ENCODE measurements at regions not wholly inside any gene's neighbourhood (a gene's known extent, or its start where the extent isn't known, plus 50 kb on each side); places are given as distances from the start of the nearest gene placed in this dataset.

GRCh38 chr10:59012839-59013238 lies 163.6 kb upstream of the PHYHIPL start:
- intact Hi-C loops (cut with micrococcal nuclease; ENCODE audit: unreplicated experiment): loop anchor here (2.0 kb wide), 1 partner anchor 36 kb away; no protein-coding TSS in a partner anchor

More at GRCh38 chr10:59012839-59013238, 163.6 kb upstream of the PHYHIPL start:
- ATAC-seq (peak; percentile 79), DNase-seq (ENCODE audit: low read depth, low spot score) (no peak), FAIRE-seq (peak; percentile 65)
- Histone ChIP-seq H3K4me3 (no peak overlapping the region), H4K20me1 (ENCODE audit: control insufficient read depth, insufficient read depth) (no peaks in the 10 kb centered on the region), H2AFZ (ENCODE audit: control insufficient read depth, low read depth, low read length) (no peak overlapping the region), H3K36me3 (ENCODE audit: control insufficient read depth in 2 of 2, insufficient read depth in 2 of 2, low read length in 1 of 2) (no peaks in the 10 kb centered on the region), H3K27me3 (replicated peaks in 1 of 2; ENCODE audit: control insufficient read depth in 2 of 2, insufficient read depth in 2 of 2, low read length in 1 of 2) (no peaks in the 10 kb centered on the region), H3K27ac (ENCODE audit: control insufficient read depth, insufficient read depth) (no peak overlapping the region), H3K79me2 (ENCODE audit: control insufficient read depth, insufficient read depth, low read length) (no peaks in the 10 kb centered on the region), H3K9ac (ENCODE audit: control insufficient read depth, insufficient read depth, low read length) (no peak overlapping the region), H3K9me3 (replicated peaks; ENCODE audit: control insufficient read depth, insufficient read depth, low read length) (no peaks in the 10 kb centered on the region; the same call in 2 of the 3 replicates), H3K4me1 (ENCODE audit: control insufficient read depth, insufficient read depth, low read length) (no peaks in the 10 kb centered on the region; the same call in 1 of the 2 replicates), H3K4me2 (ENCODE audit: control insufficient read depth, insufficient read depth) (no peak overlapping the region)
- ChIA-PET RAD21 (ENCODE audit: unreplicated experiment) (interaction anchor here (1.0 to 17.0 kb wide), 13 partner anchors 16 to 215 kb away, joined by 3 to 223 read pairs (median 6); no protein-coding TSS in a partner anchor), CTCF (interaction anchor here (1.0 to 2.5 kb wide), 11 partner anchors 10 to 69 kb away, joined by 3 to 11 read pairs (median 6); no protein-coding TSS in a partner anchor), SMC1A (ENCODE audit: uncharacterized antibody, unreplicated experiment) (interaction anchor here (0.8 to 15.7 kb wide), 27 partner anchors 10 to 167 kb away, joined by 3 to 222 read pairs (median 5); no protein-coding TSS in a partner anchor), POLR2A (interaction anchor here (1.0 to 1.8 kb wide), 4 partner anchors 10 to 37 kb away, joined by 3 to 7 read pairs (median 4); no protein-coding TSS in a partner anchor)
- 21% methylated on average over 3 of the region's 3 CpGs for WGBS (ENCODE audit: insufficient coverage, insufficient replicate concordance, low lambda C conversion rate, missing lambda C conversion rate)
- in situ Hi-C loops (cut with MboI): no loop called here
- TF ChIP-seq IKZF2 (IDR thresholded peaks at IDR 0.05): peak; percentile 21 to 58; a peak in 2 of 4 replicates
- TF ChIP-seq DPF2 (IDR thresholded peaks at IDR 0.05): 0 out of 2 replicates have a peak, but pooled peaks have one; percentile 16
- peak; percentile 77 for TF ChIP-seq RUNX3 (IDR thresholded peaks at IDR 0.05; ENCODE audit: low read length)
- no peak for TF ChIP-seq PAX8 (IDR thresholded peaks at IDR 0.05)
- no peak for TF ChIP-seq WRNIP1 (IDR thresholded peaks at IDR 0.05; ENCODE audit: borderline replicate concordance, low read depth, low read length)
- TF ChIP-seq, protein P1, sequence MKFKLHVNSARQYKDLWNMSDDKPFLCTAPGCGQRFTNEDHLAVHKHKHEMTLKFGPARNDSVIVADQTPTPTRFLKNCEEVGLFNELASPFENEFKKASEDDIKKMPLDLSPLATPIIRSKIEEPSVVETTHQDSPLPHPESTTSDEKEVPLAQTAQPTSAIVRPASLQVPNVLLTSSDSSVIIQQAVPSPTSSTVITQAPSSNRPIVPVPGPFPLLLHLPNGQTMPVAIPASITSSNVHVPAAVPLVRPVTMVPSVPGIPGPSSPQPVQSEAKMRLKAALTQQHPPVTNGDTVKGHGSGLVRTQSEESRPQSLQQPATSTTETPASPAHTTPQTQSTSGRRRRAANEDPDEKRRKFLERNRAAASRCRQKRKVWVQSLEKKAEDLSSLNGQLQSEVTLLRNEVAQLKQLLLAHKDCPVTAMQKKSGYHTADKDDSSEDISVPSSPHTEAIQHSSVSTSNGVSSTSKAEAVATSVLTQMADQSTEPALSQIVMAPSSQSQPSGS (IDR thresholded peaks at IDR 0.05; ENCODE audit: low read length): 0 out of 2 replicates have a peak, but pooled peaks have one; percentile 30
- TF ChIP-seq GATAD2B (conservative IDR thresholded peaks at IDR 0.05; ENCODE audit: low read depth): no peak
- TF ChIP-seq LARP7 (IDR thresholded peaks at IDR 0.05): no peak
- TF ChIP-seq FOXM1 (IDR thresholded peaks at IDR 0.05; ENCODE audit: low read depth, low read length): 0 out of 2 replicates have a peak, but pooled peaks have one; percentile 28
- TF ChIP-seq MEF2B (IDR thresholded peaks at IDR 0.05; ENCODE audit: partially characterized antibody, poor library complexity, severe bottlenecking): peak; percentile 84
- TF ChIP-seq TCF12 (IDR thresholded peaks at IDR 0.05; ENCODE audit: low read depth, low read length): peak; percentile 35; the same call in 1 of the 2 replicates
- TF ChIP-seq EP300 (IDR thresholded peaks at IDR 0.05; ENCODE audit: borderline replicate concordance in 1 of 2, control insufficient read depth in 1 of 2, low read depth in 2 of 2, low read length in 2 of 2): 0 out of 4 replicates have a peak, but pooled peaks of 1 of the 2 experiments have one; percentile 10
- TF ChIP-seq, protein P2, sequence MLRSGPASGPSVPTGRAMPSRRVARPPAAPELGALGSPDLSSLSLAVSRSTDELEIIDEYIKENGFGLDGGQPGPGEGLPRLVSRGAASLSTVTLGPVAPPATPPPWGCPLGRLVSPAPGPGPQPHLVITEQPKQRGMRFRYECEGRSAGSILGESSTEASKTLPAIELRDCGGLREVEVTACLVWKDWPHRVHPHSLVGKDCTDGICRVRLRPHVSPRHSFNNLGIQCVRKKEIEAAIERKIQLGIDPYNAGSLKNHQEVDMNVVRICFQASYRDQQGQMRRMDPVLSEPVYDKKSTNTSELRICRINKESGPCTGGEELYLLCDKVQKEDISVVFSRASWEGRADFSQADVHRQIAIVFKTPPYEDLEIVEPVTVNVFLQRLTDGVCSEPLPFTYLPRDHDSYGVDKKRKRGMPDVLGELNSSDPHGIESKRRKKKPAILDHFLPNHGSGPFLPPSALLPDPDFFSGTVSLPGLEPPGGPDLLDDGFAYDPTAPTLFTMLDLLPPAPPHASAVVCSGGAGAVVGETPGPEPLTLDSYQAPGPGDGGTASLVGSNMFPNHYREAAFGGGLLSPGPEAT (IDR thresholded peaks at IDR 0.05; ENCODE audit: low read depth): no peak
- TF ChIP-seq NFIC (IDR thresholded peaks at IDR 0.05; ENCODE audit: low read depth, low read length): peak; percentile 17; the same call in 1 of the 2 replicates
- TF ChIP-seq RAD21 (IDR thresholded peaks at IDR 0.05; ENCODE audit: insufficient read depth, low read depth, low read length): no peak
- no peak for TF ChIP-seq ATF7 (IDR thresholded peaks at IDR 0.05; ENCODE audit: low read depth)
- no peak for TF ChIP-seq RB1 (IDR thresholded peaks at IDR 0.05; ENCODE audit: borderline replicate concordance)
- TF ChIP-seq NBN (IDR thresholded peaks at IDR 0.05): 0 out of 2 replicates have a peak, but pooled peaks have one; percentile 18
- TF ChIP-seq MTA2 (IDR thresholded peaks at IDR 0.05; ENCODE audit: low read depth): peak; percentile 57; the same call in 1 of the 2 replicates
- peak in 1 of 2 experiments; percentile 74; a peak in 1 of 4 replicates for TF ChIP-seq SRF (IDR thresholded peaks at IDR 0.05; ENCODE audit: low read depth in 2 of 2, low read length in 2 of 2)
- TF ChIP-seq SUPT20H (IDR thresholded peaks at IDR 0.05; ENCODE audit: borderline replicate concordance, control insufficient read depth, low read depth, low read length): no peak
- TF ChIP-seq IKZF1 (conservative IDR thresholded peaks at IDR 0.05): peak; percentile 53
- BruUV-seq (replicated peaks): no TSS peak

All from GM12878 (cell line).